Activated CD4-positive, alpha-beta T cell treated with anti-CD3 and anti-CD28 coated beads, Interleukin-2, amount 50 U/mL, for 48 hours (primary cell): ENCODE measurements at regions not wholly inside any gene's neighbourhood (a gene's known extent, or its start where the extent isn't known, plus 50 kb on each side); places are given as distances from the start of the nearest gene placed in this dataset.
"Not testable (repeated sequence)": the region's sequence is repeated elsewhere in the genome, so short reads cannot be mapped to it uniquely, and the experiment has no call there.

Source experiments
- DNase-seq, 2 experiments: peaks; one replicate each; pipeline ENCODE4 v3.0.0-alpha.2; 2020

GRCh38 chr18:29457316-29457889 is 1280.5 kb upstream of the CDH2 start:
- no peak for DNase-seq

DNA sequence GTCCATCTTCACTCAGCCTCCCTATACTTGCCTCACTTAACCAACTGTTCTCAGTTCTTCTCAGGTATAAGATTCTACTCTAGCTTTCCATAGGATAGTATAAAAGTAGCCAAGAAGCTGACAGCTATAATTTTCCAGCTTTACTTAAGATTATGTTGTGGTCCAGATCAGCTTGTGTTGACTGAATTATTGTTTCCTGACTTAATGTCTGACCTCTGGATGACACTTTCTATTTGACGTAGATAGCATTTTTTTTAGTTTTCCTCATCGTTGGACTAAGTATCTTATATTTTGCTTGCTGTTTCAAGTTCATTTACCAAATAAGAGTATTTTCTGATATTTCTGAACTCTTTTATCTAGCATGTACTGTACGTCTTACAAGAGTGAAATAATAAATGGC is 1272.5 kb upstream of the CDH2 start:
- no peak for DNase-seq

- DNase-seq, result no peak
Measured at GRCh38 chr18:29439398-29439797, 1262.5 kb upstream of the CDH2 start.

DNA sequence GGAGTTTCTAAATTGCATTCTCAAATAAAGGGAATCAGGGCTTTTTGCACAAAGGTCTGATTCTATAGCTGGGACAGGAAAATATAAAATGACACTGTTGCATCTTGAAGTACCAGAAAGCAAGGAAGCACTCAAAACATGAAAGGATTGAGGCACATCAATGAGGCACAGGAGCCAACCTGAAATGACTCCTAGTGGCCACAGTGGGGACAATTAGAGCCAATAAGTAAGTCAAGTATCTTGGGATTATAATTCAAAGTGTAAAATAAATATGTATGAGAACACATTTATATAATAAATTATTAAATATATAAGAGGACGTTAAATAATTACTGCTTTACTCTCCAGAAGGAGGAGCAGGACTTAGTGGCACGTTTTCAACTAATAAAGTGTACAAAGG is 1259.5 kb upstream of the CDH2 start:
- DNase-seq, result no peak

DNA sequence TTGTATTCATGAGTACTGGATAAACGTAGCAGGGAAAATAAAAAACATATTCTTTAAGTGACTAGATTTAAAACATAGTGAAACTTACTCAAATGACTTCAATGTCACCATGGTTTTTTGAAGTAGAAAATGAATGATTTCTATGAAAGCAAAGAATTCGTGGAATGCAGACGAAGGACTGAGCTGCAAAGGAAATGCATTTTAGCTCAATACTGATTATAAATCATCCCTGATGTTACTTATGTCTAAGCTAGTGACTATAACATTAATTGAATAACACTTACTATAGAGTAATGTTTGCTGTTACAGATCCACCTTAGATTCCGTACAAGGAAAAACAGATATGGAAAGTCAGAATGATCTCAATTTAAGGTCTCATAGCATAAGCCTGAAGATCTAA is 1257.7 kb upstream of the CDH2 start:
- DNase-seq, result no peak

GRCh38 chr18:29430416-29430815 is 1253.5 kb upstream of the CDH2 start:
- DNase-seq, result no peak

DNA sequence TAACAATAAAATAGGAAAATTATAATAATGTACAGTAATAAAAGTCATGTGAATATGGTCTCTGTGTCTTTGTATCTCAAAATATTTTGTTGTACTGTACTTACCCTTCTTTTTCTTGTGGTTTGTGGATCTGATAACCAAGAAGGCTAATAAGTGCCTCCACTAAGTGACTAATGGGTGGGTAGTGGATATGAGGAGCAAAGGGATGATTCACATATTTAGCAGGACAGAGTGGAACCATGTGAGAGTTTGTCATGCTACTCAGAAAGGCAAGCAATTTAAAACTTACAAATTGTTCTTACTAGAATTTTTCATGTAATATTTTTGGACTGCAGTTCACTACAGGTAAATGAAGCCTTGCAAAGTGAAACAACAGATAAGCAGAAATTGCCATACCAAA is 1241.2 kb upstream of the CDH2 start:
- DNase-seq, result no peak

DNA sequence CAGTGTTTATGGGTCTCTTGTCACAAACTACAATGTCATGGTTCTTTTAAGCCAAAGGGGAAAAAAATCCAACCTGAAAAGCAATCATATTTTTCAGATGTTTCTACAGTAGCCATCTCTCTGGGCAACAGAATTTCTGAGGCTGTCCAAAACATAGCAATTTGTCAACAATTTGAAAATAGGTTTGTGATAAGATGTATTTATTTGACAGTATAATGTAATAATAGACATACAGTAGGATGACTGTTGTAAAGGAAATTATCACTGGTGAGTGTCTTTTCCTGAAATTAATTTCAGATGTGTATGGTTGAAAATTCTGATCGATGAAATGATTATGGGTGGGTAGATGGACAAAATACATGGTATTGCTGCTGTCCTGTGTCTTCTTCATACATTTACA is 1230.1 kb upstream of the CDH2 start:
- DNase-seq, result no peak

DNA sequence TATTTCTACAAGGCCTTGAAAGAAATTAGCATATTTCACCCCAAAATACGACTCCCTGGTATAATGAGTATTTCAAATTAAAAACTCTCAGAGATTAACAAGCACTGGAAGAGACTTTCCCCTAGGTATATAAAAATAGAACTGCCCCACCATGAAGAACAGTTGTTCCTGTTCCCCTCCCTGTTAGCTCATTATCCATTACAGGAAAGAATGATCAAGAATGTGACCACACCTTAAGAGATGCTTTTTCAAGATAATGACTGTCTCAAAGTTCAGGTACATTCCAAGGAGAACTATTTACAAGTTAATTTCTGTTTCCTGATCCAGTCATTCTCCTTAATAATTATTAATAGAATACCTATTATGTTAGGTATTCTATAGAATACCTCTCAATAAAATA is 1220.6 kb upstream of the CDH2 start:
- DNase-seq, result no peak

DNA sequence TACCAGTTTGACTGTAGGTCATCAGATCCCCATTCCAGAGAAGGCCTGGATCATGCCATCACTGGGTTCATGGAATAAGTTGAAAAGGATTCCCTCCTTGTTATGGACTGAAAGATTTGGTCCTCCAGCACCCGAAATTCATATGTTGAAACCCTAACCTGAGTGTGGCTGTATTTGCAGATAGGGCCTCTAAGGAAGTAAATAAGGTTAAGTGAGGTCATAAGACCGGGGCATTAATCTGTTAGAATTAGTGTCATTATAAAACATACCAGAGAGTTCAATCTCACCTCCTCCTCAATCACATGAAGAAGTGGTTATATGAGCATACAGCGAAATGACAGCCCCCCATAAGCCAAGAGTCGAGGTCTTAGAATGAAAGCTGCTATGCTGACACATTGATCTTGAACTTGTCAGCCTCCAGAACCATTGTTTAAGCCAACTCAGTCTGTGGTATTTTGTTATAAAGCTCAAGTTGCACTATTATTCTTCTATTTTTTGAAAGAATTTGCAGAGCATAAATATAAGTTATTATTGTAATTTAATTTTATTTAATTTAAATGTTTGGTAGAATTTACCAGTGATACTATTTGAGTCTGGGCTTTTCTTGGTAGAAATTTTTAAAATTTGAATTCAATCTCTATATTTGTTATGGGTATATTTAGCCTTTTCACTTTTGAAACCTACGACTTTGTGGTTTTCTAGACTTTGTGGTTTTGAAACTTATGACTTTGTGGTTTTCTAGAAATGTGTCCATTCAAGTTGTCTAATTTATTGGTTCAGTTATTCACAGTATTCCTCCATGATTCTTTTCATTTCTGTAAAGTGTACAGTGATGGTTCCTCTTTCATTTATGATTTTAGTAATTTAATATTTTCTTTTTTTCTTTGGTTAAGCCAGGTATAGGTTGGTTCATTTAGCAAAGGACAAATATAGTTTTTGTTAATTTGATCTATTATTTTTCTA is 1206.7 kb upstream of the CDH2 start:
- no peak for DNase-seq

GRCh38 chr18:29378651-29379136 is 1201.8 kb upstream of the CDH2 start:
- DNase-seq, result no peak

DNA sequence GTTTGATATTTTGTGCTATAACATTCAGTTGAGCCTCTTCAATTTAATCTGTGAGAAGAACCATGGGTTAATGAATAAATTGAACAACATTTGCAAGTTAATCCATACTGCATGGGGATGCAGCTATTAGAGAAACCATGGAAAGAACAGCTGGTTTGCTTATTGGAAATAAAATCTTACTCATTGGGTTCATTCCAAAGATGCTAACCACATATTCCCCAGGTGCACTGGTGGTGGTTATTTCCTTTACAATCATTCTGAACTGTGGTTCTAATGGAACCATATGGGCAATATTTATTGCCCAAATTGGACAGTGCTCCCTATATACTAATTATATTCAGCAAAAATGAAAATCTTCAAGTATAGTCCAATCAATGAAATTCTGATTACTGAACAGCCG is 1200.4 kb upstream of the CDH2 start:
- no peak for DNase-seq

GRCh38 chr18:29373000-29373399 is 1196.1 kb upstream of the CDH2 start:
- no peak for DNase-seq

DNA sequence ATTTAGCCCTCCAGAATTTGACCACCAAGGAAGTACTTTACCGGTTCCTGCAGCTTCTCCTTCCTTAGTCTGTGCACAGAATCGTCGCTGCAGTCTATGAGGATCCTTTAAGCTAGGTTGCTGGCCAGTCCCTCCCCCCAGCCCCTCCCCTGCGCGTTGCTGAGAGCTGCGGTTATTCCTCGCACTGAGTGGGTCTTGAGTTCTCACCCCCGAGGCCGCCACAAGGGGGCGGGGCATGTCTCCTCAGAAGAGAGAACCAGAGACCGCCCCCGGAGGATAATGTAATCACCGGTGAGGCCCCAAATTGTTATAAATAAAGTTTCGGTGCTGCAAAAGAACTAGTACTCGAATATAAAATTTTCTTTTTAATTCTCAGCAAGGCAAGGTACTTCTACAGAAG is 1184.9 kb upstream of the CDH2 start:
- no peak for DNase-seq

DNA sequence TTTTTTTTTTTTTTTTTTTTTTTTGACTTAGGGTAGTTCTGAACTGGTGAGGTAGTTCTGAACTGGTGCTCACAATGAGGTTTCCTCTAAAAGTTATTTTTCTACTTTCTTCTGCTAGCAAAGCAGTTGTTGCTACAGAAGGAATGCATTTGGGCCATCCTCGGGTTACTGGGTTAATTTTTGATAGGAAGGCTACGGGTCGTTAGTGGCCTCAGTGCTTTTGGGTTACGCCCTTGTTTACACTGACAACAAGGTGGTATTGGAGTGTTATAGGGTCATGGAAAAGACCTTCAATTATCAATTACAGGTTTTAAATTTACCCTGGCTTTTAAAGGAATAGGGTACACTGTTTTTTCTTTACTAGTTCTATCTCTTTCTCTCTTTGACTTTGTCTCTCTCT is 1183.7 kb upstream of the CDH2 start:
- DNase-seq, result not testable (repeated sequence)

DNA sequence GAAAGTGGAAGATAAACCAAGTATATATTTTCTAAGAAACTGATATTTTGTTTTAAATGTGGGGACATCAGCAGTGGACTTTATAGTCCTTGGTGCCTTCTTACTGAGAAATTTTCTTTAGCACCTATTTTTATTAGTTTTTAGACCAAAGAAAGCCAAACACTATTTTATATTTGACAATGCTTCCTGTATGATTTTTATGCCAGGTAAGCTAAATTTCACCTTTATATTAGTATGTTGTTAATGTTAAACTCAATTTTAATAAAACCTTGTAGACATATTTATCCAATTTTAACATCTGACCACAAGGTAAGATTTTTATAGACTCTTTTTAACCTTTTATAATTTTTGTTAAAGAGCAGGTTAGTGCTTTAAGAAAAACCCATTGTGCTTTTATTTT is 1182.3 kb upstream of the CDH2 start:
- not testable (repeated sequence) for DNase-seq

GRCh38 chr18:29351171-29351570 is 1174.2 kb upstream of the CDH2 start:
- DNase-seq, result no peak

- DNase-seq, result no peak
Measured at GRCh38 chr18:29328932-29329331, 1152.0 kb upstream of the CDH2 start.

- no peak for DNase-seq
Measured at GRCh38 chr18:29326214-29326613, 1149.3 kb upstream of the CDH2 start.

- DNase-seq, result no peak
Measured at GRCh38 chr18:29321561-29321960, 1144.6 kb upstream of the CDH2 start.

GRCh38 chr18:29313312-29313711 is 1136.4 kb upstream of the CDH2 start:
- no peak for DNase-seq

DNA sequence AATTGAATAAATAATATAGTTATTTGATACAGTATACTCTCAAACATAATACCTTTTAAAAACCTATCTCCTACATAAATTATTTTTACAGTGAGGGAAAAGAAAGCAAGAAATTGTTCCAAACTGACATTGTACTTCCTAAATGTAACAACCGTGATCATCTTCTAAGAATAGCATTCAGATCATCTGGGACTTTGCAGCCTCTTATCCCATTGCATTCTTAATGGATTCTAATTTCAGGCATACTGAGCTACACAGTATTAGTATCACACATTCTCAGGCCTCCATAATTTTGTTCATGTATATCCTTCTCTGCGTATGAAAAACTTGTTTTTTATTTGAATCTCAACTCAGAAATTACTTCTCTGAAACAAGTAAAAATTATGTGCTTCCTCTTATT is 1134.7 kb upstream of the CDH2 start:
- no peak for DNase-seq

DNA sequence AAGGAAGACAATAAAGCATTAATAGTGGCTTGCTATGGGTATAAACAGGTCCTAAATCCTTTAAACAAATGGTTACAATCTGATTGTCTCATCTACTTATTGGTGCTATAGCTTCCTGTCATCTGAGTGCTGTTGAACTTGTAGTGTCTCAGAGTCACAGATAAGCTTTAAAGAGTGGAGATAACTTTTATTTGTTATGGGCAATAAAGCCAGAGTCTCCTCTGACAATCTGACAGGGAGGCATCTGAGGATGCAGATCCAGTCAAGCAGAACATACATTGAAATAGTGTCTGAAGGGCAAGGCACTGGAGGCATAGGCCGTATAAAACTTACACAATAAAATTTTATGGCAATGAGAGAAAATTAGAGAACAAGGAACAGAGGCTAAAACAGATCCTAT is 1132.4 kb upstream of the CDH2 start:
- DNase-seq, result no peak

DNA sequence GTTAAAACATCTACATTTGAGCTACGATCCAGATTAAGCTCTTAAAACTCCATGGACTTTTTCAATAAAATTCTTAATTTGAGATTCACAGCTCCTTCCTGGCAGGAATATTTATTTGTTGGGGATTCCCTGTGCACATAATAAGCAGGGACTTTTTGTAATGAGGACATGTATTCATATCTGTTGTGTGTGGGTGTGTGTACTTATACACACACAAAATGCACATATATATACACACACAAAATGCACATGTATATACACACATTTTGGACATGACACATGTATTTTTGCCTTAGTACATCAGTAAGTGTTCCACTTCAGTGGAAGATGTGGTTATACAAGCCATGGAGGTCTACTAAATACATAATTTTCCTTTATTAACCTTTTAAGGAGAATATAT is 1131.1 kb upstream of the CDH2 start:
- DNase-seq, result no peak

DNA sequence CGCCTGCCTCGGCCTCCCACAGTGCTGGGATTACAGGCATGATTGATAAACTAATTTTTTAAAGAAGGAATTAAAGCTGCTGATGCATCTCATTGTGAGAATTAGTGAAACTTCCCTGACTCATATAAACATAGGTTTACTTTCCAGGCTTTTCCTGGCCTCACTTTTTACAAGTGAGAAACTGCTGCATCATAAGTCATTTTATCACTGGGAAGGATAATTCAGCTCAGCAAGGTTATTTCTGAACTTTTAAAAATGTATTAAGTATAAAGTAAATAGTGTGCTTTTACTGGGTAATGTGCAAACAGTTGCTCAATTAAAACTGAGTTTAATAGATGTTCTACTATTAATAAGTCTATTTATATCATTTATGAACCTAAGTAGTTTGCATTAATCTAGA is 1130.3 kb upstream of the CDH2 start:
- DNase-seq, result no peak
